ENCODE measurements at regions not wholly inside any gene's neighbourhood (a gene's known extent, or its start where the extent isn't known, plus 50 kb on each side); places are given as distances from the start of the nearest gene placed in this dataset.
"Not testable (repeated sequence)": the region's sequence is repeated elsewhere in the genome, so short reads cannot be mapped to it uniquely, and the experiment has no call there.

GRCh38 chrX:44060221-44060620 is 87.0 kb upstream of the NDP start:
- H3K4me3 ChIP-seq (ENCODE audit: low read depth in 1 of 2, low read length in 1 of 2) = no peak overlapping the region
- H3K36me3 ChIP-seq = no peaks in the 10 kb centered on the region
- H3K27ac ChIP-seq = no peak overlapping the region
- no peak for TF ChIP-seq CTCF (IDR thresholded peaks at IDR 0.05)
- no peaks in the 10 kb centered on the region for H3K9me3 ChIP-seq
- H3K27me3 ChIP-seq = no peaks in the 10 kb centered on the region
- H3K4me1 ChIP-seq (ENCODE audit: control insufficient read depth in 1 of 2, insufficient read depth in 1 of 2, low read depth in 1 of 2, low read length in 1 of 2) = peaks cover 8 to 23% of the 10 kb centered on the region in 2 experiments

DNA sequence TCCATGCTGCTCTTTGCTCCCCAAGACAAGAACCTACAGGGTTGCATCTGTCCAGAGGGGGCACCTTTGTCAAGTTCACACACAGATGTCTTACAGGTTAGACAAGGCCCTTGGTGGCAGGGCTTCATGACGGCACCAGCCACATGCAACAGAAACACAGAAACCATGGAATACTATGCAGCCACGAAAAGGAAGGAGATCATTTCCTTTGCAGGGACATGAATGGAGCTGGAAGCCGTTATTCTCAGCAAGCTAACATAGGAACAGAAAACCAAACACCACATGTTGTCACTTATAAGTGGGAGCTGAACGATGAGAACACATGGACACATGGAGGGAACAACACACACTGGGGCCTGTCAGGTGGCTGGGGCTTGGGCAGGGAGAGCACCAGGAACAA is 85.1 kb upstream of the NDP start:
- Histone ChIP-seq H3K4me3 (ENCODE audit: low read depth in 1 of 2, low read length in 1 of 2) (no peak overlapping the region), H3K36me3 (no peaks in the 10 kb centered on the region), H3K27me3 (no peaks in the 10 kb centered on the region), H3K9me3 (no peaks in the 10 kb centered on the region), H3K4me1 (ENCODE audit: control insufficient read depth in 1 of 2, insufficient read depth in 1 of 2, low read depth in 1 of 2, low read length in 1 of 2) (peaks cover 10 to 30% of the 10 kb centered on the region in 2 experiments), H3K27ac (no peak overlapping the region)
- TF ChIP-seq CTCF (IDR thresholded peaks at IDR 0.05) = no peak

- peaks cover 7 to 22% of the 10 kb centered on the region in 2 experiments for H3K4me1 ChIP-seq (ENCODE audit: control insufficient read depth in 1 of 2, insufficient read depth in 1 of 2, low read depth in 1 of 2, low read length in 1 of 2)
- H3K9me3 ChIP-seq = no peaks in the 10 kb centered on the region
- no peaks in the 10 kb centered on the region for H3K36me3 ChIP-seq
- no peaks in the 10 kb centered on the region for H3K27me3 ChIP-seq
- no peak for TF ChIP-seq CTCF (IDR thresholded peaks at IDR 0.05)
- no peak overlapping the region for H3K4me3 ChIP-seq (ENCODE audit: low read depth in 1 of 2, low read length in 1 of 2)
- no peak overlapping the region for H3K27ac ChIP-seq
Measured at GRCh38 chrX:44055638-44056037, 82.4 kb upstream of the NDP start.

GRCh38 chrX:44054863-44055601 is 81.8 kb upstream of the NDP start:
- no peak overlapping the region for H3K4me3 ChIP-seq (ENCODE audit: low read depth in 1 of 2, low read length in 1 of 2)
- no peaks in the 10 kb centered on the region for H3K36me3 ChIP-seq
- H3K9me3 ChIP-seq = no peaks in the 10 kb centered on the region
- TF ChIP-seq CTCF (IDR thresholded peaks at IDR 0.05) = no peak
- no peaks in the 10 kb centered on the region for H3K27me3 ChIP-seq
- H3K4me1 ChIP-seq (ENCODE audit: control insufficient read depth in 1 of 2, insufficient read depth in 1 of 2, low read depth in 1 of 2, low read length in 1 of 2) = peaks cover 7 to 18% of the 10 kb centered on the region in 2 experiments
- no peak overlapping the region for H3K27ac ChIP-seq

DNA sequence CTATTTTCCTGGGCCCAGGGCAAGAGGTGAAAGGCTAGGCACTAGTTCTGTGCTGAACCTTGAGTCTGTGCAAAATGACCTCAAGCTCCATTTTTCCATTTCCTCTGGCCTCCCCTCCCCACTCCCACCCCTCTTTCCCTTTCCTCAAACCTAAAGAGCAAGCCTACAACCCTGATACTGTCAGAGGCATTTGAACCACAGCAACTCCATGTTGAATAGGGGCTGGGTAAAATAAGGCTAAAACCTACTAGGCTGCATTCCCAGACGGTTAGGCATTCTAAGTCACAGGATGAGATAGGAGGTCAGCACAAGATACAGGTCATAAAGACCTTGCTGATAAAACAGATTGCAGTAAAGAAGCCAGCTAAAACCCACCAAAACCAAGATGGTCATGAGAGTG is 71.9 kb upstream of the NDP start:
- not testable (repeated sequence) for H3K36me3 ChIP-seq; H3K27me3 ChIP-seq; H3K4me3 ChIP-seq (ENCODE audit: low read depth in 1 of 2, low read length in 1 of 2); H3K9me3 ChIP-seq; H3K27ac ChIP-seq
- peaks cover 15 to 19% of the 10 kb centered on the region in 2 experiments for H3K4me1 ChIP-seq (ENCODE audit: control insufficient read depth in 1 of 2, insufficient read depth in 1 of 2, low read depth in 1 of 2, low read length in 1 of 2)

- no peak for TF ChIP-seq CTCF (IDR thresholded peaks at IDR 0.05)
- Histone ChIP-seq H3K4me1 (ENCODE audit: control insufficient read depth in 1 of 2, insufficient read depth in 1 of 2, low read depth in 1 of 2, low read length in 1 of 2) (peaks cover 23 to 29% of the 10 kb centered on the region in 2 experiments), H3K27ac (no peak overlapping the region), H3K4me3 (ENCODE audit: low read depth in 1 of 2, low read length in 1 of 2) (no peak overlapping the region), H3K9me3 (no peaks in the 10 kb centered on the region), H3K27me3 (no peaks in the 10 kb centered on the region), H3K36me3 (no peaks in the 10 kb centered on the region)
Measured at GRCh38 chrX:44043496-44043895, 70.3 kb upstream of the NDP start.

Measured in neutrophil (primary cell).